ENCODE measurements at regions not wholly inside any gene's neighbourhood (a gene's known extent, or its start where the extent isn't known, plus 50 kb on each side); places are given as distances from the start of the nearest gene placed in this dataset.

DNA sequence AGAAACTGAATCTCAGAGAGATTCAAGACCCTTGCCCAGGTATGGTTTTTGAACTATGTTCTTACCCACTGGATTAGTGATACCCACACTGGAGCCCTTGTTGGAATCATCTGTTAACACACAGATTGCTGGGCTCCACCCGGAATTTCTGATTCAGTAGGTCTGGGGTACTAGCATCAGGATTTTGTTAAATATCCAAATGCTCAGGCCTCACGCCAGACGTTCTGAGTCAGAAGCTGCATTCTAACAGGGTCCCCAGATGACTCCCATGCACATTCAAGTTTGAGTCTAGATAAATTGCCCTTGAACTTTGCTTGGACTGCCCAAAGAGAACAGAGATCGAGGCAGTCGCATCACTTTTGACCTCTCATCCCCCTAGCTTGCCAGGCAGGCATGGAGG is 182.0 kb upstream of the WWC1 start:
- H2AFZ ChIP-seq (ENCODE audit: low read length), result no peak overlapping the region
- H3K4me1 ChIP-seq (ENCODE audit: insufficient read depth, low read length), result no peaks in the 10 kb centered on the region; the same call in 1 of the 2 replicates
- FAIRE-seq, result no peak
- H3K27me3 ChIP-seq (ENCODE audit: control insufficient read depth in 1 of 2, insufficient read depth in 2 of 2, low read length in 2 of 2), result no peaks in the 10 kb centered on the region
- no peak for DNase-seq (ENCODE audit: low spot score)
- ChIA-PET CTCF (ENCODE audit: low intra/inter-chr PET ratio, low total read pairs) (no interaction called here), POLR2A (no interaction called here)
- 36% methylated on average over 5 of the region's 5 CpGs for WGBS (ENCODE audit: low lambda C conversion rate)
- H3K36me3 ChIP-seq (replicated peaks in 1 of 2; ENCODE audit: control insufficient read depth in 1 of 2, insufficient read depth in 2 of 2, low read length in 2 of 2), result no peaks in the 10 kb centered on the region
- BruUV-seq (replicated peaks), result no TSS peak
- intact Hi-C loops (cut with micrococcal nuclease; ENCODE audit: unreplicated experiment), result no loop called here
- H4K20me1 ChIP-seq (ENCODE audit: insufficient read depth, low read length), result no peaks in the 10 kb centered on the region
- no peak for ATAC-seq
- H3K9ac ChIP-seq (ENCODE audit: insufficient read depth, low read depth, low read length), result no peak overlapping the region
- no peaks in the 10 kb centered on the region for H3K9me3 ChIP-seq (ENCODE audit: low read length)
- H3K4me3 ChIP-seq (replicated peaks in 1 of 3; ENCODE audit: insufficient read depth in 1 of 3, low read depth in 2 of 3, low read length in 3 of 3), result no peak overlapping the region
- in situ Hi-C loops (cut with HindIII; ENCODE audit: extremely low pct_ligation_motif_present, low pct_unique_long_range_greater_than_20kb), result no loop called here
- H3K27ac ChIP-seq (ENCODE audit: extremely low read length, insufficient read depth, low read length), result no peak overlapping the region
- no peak overlapping the region for H3K4me2 ChIP-seq (ENCODE audit: low read depth, low read length)
- TF ChIP-seq, protein P1, sequence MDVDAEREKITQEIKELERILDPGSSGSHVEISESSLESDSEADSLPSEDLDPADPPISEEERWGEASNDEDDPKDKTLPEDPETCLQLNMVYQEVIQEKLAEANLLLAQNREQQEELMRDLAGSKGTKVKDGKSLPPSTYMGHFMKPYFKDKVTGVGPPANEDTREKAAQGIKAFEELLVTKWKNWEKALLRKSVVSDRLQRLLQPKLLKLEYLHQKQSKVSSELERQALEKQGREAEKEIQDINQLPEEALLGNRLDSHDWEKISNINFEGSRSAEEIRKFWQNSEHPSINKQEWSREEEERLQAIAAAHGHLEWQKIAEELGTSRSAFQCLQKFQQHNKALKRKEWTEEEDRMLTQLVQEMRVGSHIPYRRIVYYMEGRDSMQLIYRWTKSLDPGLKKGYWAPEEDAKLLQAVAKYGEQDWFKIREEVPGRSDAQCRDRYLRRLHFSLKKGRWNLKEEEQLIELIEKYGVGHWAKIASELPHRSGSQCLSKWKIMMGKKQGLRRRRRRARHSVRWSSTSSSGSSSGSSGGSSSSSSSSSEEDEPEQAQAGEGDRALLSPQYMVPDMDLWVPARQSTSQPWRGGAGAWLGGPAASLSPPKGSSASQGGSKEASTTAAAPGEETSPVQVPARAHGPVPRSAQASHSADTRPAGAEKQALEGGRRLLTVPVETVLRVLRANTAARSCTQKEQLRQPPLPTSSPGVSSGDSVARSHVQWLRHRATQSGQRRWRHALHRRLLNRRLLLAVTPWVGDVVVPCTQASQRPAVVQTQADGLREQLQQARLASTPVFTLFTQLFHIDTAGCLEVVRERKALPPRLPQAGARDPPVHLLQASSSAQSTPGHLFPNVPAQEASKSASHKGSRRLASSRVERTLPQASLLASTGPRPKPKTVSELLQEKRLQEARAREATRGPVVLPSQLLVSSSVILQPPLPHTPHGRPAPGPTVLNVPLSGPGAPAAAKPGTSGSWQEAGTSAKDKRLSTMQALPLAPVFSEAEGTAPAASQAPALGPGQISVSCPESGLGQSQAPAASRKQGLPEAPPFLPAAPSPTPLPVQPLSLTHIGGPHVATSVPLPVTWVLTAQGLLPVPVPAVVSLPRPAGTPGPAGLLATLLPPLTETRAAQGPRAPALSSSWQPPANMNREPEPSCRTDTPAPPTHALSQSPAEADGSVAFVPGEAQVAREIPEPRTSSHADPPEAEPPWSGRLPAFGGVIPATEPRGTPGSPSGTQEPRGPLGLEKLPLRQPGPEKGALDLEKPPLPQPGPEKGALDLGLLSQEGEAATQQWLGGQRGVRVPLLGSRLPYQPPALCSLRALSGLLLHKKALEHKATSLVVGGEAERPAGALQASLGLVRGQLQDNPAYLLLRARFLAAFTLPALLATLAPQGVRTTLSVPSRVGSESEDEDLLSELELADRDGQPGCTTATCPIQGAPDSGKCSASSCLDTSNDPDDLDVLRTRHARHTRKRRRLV (CRISPR knock-in tag; IDR thresholded peaks at IDR 0.05), result no peak
- TF ChIP-seq HMG20B (CRISPR knock-in tag; conservative IDR thresholded peaks at IDR 0.05), result no peak
- TF ChIP-seq, protein P2, sequence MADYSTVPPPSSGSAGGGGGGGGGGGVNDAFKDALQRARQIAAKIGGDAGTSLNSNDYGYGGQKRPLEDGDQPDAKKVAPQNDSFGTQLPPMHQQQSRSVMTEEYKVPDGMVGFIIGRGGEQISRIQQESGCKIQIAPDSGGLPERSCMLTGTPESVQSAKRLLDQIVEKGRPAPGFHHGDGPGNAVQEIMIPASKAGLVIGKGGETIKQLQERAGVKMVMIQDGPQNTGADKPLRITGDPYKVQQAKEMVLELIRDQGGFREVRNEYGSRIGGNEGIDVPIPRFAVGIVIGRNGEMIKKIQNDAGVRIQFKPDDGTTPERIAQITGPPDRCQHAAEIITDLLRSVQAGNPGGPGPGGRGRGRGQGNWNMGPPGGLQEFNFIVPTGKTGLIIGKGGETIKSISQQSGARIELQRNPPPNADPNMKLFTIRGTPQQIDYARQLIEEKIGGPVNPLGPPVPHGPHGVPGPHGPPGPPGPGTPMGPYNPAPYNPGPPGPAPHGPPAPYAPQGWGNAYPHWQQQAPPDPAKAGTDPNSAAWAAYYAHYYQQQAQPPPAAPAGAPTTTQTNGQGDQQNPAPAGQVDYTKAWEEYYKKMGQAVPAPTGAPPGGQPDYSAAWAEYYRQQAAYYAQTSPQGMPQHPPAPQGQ (CRISPR knock-in tag; IDR thresholded peaks at IDR 0.05; ENCODE audit: borderline replicate concordance), result no peak
- TF ChIP-seq, protein P3, sequence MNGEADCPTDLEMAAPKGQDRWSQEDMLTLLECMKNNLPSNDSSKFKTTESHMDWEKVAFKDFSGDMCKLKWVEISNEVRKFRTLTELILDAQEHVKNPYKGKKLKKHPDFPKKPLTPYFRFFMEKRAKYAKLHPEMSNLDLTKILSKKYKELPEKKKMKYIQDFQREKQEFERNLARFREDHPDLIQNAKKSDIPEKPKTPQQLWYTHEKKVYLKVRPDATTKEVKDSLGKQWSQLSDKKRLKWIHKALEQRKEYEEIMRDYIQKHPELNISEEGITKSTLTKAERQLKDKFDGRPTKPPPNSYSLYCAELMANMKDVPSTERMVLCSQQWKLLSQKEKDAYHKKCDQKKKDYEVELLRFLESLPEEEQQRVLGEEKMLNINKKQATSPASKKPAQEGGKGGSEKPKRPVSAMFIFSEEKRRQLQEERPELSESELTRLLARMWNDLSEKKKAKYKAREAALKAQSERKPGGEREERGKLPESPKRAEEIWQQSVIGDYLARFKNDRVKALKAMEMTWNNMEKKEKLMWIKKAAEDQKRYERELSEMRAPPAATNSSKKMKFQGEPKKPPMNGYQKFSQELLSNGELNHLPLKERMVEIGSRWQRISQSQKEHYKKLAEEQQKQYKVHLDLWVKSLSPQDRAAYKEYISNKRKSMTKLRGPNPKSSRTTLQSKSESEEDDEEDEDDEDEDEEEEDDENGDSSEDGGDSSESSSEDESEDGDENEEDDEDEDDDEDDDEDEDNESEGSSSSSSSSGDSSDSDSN (CRISPR knock-in tag; IDR thresholded peaks at IDR 0.05), result no peak
- no peak for TF ChIP-seq ARNTL (CRISPR knock-in tag; IDR thresholded peaks at IDR 0.05)
- no peak for TF ChIP-seq MBD4 (IDR thresholded peaks at IDR 0.05; ENCODE audit: borderline replicate concordance, low read length)
- no peaks in the 10 kb centered on the region for H3K79me2 ChIP-seq (ENCODE audit: insufficient read depth, low read length)
